ENCODE measurements at regions not wholly inside any gene's neighbourhood (a gene's known extent, or its start where the extent isn't known, plus 50 kb on each side); places are given as distances from the start of the nearest gene placed in this dataset.
"Not testable (repeated sequence)": the region's sequence is repeated elsewhere in the genome, so short reads cannot be mapped to it uniquely, and the experiment has no call there.

DNA sequence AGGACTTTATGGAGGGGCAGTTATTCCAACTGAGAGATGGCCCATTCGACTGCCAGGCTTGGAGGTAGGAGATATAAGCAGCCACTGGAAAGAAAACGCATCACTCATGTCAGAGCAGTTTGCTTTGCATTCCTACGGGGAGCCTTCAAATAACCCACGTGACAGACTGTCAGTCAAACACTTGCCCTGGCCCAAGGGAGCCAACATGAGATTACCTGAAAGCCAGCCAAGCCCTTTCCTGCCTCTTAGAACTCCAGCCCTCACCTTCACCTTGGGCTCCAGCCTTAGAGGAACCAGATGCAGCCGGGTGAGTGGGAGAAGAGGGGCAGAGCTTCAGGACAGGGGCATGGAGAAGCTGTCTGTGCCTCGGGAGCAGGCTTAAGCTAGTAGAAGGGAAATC, 95.3 kb upstream of the CXCL13 start:
- DNase-seq: no peak

DNA sequence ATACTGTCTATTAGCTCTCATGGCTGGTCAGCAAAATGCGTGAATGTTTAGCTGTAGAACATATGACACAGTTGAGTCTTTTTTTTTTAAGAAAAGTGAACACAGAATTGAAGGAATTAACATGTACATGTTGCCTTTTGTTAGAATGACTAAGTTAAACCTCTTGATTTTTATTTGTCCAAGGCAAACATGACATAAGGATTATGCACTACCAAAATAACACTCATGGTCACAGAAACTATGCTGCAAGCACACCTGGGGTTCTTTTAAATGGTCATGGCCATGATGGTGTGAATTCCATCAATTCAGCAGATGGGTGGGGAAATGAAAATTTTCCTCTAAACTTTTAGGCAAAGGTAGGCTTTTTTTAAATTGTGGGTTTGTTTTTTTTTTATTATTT, 80.1 kb upstream of the CXCL13 start:
- no peak for DNase-seq

DNA sequence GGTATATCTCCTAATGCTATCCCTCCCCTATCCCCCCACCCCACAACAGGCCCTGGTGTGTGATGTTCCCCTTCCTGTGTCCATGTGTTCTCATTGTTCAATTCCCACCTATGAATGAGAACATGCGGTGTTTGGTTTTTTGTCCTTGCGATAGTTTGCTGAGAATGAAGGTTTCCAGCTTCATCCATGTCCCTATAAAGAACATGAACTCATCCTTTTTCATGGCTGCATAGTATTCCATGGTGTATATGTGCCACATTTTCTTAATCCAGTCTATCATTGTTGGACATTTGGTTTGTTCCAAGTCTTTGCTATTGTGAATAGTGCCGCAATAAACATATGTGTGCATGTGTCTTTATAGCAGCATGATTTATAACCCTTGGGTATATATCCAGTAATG, 77.7 kb upstream of the CXCL13 start:
- not testable (repeated sequence) for DNase-seq

DNA sequence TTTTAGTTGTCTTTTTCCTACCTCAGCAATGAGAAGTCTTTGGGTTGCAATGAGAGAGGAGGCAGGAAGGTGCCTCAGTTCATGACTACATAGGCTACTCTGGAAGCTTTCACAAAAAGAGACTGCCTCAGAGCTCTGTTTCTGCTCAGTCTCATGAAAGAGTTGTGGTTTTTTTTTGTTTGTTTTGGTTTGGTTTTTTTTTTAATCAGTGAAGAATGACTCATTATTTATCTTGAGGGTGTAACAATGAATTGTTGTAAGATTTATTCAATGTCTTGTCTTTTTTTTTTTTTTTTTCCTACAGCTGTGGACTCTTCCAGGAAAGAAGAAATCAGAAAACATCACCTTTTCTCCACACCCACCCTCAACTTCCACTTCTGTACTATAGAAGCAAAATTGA, 67.5 kb upstream of the CXCL13 start:
- DNase-seq: peak; percentile 8

DNA sequence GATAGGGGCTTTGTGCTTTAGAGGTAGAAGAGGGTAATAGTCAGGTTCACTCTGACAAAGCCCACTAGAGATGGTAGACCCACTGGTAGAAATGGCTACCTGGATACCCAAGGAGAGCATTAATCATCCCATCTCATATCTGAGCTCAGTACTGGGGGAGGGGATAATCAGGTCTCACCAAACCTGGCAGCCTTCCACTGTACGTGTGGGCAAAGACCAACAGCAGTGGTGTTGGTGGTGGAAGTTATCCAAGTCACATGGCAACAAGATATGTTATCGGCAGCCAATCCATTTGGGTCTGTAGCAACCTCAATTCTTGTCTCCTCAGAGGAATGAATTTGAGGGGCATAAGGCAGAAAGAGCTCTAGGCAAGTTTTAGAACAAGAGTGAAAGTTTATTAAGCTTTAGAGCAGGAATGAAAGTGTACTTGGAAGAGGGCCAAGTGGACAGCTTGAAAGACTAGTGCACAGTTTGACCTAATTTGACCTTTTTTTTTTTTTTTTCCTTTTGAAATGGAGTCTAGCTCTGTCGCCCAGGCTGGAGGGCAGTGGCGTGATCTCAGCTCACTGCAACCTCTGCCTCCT, 67.0 kb upstream of the CXCL13 start:
- no peak for DNase-seq

Data from tongue (tissue), 1 donor.